SW480 (cell line): ENCODE measurements at regions not wholly inside any gene's neighbourhood (a gene's known extent, or its start where the extent isn't known, plus 50 kb on each side); places are given as distances from the start of the nearest gene placed in this dataset.
"Not testable (repeated sequence)": the region's sequence is repeated elsewhere in the genome, so short reads cannot be mapped to it uniquely, and the experiment has no call there.

Experiments
- DNase-seq: peaks from one replicate; pipeline ENCODE4 v3.0.0-alpha.2; 2016; ENCODE audit warnings: low spot score

DNA sequence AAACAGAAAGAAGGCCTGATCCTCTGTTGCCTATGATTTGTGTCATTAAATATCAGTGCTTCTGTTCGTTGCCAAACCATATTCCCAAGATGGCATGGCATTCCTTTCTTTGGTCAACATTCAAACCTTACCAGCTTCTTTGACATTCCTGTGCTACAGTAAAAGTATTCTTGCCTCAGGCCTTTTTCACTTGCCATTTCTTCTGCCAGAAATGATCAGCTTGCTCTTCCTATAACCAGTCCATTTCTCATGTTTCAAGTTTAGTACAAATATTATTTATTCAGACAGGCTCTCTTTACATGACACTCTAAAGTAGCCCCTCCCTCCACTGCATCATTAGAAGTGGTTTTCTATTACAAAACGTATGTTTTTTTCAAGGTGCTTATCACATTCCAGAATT lies 278.3 kb downstream of the KCNJ2 start:
- no peak for DNase-seq

DNA sequence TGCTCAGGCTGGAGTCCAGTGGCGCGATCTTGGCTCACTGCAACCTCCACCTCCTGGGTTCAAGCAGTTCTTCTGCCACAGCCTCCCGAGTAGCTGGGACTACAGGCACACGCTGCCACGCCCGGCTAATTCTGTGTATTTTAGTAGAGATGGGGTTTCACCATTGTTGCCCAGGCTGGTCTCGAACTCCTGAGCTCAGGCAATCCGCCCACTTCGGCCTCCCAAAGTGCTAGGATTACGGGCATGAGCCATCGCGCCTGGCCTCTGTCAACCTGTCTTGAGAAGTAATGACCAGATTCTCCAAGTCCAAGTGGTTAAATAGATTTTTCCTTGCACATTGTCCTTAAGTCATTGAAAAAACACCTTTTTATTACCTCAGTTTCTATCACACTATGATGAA lies 283.7 kb downstream of the KCNJ2 start:
- not testable (repeated sequence) for DNase-seq

DNA sequence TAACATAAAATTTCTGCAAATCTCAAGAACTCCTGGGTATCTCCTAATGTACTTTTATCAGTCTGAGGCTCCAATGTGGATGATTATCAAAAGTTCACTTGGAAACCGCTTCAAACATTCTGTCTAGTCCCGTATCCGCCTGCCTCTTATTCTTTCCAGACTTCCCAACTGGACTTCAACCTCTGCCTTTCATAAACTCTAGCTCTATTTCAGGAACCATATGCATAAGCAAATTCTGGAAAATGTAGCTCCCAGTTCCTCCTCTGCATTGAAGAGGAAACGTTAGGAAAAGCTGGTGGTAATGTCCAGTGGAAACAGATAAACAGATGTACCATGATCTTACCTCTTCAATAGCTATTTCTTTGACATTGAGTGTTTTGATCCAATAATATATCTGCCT lies 285.0 kb downstream of the KCNJ2 start:
- no peak for DNase-seq

DNA sequence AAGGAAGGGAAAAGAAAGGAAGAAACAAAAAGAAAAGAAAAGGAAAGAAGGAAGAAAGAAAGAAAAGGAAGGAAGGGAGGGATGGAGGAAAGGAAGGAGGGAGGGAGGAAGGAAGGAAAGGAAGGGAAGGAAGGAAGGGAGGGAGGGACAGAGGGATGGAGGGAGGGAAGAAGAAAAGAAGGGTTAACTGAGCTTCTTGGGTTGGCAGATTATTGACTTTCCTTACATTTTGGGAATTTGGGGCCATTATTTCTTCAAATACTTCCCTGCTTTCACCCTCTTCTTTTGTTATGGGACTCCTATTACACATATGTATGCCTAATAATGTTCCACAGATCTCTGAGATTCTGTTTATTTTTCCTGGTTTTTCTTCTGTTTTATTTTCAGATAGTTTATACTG lies 285.6 kb downstream of the KCNJ2 start:
- DNase-seq: no peak

DNA sequence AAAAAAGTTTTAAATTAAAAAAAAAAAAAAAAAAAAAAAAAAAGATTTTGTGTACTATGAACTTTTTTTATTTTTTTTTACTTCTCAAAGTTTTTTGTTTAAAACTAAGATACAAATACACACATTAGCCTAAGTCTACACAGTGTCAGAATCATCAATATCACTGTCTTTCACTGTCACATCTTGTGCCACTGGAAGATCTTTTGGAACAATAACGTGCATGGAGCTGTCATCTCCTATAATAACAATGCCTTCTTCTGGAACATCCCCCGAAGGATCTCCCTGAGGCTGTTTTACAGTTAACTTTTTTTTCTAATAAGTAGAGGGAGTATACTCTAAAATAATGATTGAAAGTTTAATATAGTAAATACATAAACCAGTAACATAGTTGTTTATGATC lies 295.7 kb downstream of the KCNJ2 start:
- DNase-seq: no peak

DNA sequence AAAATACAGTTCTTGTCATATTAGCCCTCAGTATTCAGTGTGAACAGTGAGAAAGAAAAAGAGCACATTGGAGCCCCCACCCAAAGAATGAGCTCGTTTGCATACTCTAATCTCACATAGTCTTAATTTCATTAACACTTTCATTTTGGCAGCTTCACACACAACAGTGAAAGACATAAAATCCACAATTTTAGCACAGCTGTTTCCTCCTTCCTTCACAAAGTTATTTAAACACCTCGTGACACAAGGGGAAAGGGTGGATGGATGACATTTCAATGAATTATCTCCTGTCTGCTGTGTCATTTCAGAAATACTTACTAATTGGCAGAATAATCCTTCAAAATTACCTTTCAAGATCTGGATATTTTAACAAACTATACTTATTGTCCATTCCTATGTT lies 299.3 kb downstream of the KCNJ2 start:
- no peak for DNase-seq

DNA sequence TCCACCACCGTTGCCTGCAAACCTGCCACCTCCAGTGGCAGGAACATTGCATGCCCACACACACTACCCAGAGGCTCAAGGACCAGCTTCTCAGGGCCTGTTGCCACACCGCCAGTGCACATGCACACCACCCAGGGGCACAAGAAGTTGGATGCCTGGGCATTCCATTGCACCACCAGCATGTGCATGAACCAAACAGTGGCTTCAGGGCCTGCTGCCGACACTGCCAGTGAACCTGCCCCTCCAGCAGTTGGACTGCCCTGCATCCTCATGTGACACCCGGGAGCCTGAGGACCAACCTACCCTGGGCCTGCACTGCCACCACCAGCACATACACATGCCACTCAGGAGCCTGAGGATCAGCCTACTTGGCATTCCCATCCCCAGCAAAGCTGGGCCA lies 303.7 kb downstream of the KCNJ2 start:
- no peak for DNase-seq

DNA sequence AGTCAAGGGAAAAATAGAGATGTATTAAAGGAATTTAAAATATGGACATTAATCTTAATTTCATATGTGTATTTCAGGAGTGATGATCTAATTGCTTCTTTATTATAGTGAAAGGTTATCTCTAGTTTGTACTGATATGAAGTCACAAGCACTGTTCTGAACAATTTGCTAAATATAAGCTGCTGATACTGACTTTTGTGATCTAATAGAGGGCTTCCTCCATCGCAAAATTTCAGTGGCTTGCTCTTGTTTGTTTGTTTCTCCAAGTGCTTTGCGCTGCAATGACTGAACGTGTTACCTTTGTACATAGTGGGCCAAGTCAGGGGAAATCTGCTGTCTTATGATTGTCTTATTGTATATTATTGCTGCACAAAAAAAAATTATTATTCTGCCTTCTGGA lies 307.0 kb downstream of the KCNJ2 start:
- no peak for DNase-seq

DNA sequence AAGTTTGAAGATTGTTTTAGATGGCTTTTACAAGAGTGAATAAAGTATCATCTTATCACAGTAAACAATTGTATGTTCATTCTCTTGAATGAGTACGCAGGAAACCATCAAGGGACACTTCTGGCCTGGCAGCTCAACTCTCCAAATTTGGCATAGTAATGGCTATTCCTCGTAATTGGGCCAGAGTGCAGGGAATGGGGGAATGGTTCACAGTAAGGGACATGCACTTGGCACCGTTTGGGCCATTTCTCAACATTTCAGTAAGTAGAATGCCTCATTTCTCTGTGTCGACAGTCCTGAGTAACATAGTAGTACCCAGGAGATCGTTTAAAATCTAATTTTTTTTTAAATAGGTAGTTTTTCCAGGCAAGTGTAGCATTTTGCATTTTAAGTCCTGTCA lies 309.6 kb downstream of the KCNJ2 start:
- no peak for DNase-seq

DNA sequence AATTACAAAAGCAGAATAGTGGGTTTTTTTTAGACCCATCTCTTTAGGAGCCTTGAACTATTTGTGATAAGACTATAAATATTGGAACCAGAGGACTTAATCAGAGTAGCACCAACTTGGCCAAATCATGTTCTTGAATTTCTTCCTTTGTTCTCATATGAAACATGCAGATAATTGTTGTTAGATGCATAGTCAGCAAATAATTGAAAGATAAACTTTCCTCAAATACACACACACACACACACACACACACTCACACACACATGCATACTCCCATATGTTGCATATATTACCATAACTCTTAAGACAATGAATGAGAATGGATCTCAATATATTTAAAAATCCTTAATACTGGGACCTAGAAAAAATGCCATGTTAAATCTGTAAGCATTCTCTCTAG lies 310.4 kb downstream of the KCNJ2 start:
- no peak for DNase-seq

DNA sequence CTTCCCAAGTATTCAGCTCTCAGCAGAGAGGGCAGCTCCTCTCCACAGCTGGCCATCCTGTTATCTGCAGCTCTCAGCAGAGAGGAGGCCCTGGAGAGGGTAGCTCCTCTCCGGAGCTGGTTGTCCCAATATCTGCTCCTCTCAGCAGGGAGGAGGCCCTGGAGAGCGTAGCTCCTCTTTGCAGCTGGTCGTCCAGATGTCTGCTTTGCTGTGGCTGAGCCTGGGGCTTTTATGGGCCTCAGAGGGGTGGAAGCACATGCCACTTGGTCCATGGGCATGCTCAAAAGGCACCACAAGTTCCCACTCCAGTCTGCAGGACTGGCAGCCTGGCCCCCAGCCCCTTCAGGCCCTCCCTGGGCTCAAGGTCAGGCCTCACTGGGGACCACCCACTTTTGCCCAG lies 314.3 kb downstream of the KCNJ2 start:
- no peak for DNase-seq

DNA sequence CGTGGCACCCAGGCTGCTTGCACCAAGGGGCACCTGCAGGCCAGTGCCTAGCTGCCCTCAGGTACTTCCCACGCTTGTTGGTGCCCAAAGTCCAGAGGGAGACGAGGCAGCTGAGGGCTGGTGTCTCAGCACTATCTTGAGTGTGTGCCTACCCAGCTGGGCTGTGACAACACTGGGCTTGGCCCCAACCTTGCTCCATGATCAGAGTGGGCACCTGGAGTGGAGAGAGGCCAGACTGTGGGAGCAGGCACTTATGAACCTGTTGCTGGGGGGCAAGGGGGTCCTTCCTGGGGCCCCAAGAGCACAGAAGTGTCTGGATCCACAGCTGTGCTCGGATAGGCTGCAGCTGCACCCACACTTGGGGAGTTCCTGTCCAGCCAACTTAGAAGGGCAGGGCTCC lies 314.7 kb downstream of the KCNJ2 start:
- DNase-seq: no peak

DNA sequence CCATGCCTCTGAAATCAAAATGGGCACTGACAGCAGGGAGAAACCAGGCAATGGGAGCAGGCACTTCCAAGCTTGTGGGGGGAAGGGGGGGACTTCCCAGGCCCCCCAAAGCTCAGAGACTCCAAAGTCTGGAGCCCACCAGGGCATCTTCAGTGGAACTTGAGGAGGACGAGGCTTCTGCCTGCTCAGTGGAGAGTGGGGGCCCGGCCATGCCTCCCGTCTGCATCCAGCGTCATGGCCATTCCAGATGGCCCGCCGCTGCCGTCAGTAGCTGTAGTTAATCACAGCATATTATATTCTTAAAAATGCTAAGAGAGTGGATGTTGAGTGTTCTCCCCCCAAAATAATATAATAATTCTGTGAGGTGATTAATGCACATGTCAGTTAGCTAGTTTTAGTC lies 315.2 kb downstream of the KCNJ2 start:
- DNase-seq: no peak

DNA sequence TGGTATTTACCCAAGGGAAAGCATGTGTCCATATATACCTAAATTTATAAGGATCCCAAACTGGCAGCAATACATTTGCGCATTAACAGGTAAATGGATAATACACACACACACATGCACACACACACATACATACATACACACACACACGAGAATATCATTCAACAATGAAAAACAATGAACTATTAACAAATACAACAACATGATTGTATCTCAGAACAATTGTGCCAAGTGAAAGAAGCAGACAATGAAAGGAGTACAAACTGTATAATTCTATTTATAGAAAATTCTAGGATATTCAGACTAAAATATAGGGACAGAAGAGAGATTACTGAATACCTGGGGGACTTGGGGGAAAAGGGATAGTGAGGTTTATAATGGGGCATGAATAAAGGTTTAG lies 323.0 kb downstream of the KCNJ2 start:
- no peak for DNase-seq

DNA sequence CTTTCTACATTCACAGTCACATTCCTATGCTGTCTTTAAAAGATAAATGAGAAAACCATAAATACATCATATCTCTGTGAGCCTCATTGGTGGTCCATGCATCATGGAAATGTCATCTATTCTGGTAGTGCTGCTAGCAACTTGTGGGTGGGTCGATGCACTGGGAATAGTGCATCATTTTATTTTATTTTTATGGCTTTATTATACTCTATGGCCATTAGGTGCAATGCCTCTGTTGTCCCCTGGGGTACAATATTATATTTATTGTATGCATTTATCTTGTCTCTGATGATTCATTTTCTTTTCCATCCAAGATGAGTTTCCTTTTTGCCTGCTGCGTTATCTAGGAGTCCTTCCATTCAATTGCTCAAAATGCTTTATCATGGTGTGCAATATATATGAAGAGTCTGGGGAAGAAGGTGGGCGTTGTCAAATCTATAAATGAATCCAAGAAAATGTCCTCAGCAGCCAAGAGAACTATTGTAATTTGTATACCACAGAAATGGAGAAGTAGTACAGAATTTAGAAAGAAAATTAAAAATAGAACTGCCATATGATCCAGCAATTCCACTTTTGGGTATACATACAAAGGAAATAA lies 324.0 kb downstream of the KCNJ2 start:
- DNase-seq: no peak

DNA sequence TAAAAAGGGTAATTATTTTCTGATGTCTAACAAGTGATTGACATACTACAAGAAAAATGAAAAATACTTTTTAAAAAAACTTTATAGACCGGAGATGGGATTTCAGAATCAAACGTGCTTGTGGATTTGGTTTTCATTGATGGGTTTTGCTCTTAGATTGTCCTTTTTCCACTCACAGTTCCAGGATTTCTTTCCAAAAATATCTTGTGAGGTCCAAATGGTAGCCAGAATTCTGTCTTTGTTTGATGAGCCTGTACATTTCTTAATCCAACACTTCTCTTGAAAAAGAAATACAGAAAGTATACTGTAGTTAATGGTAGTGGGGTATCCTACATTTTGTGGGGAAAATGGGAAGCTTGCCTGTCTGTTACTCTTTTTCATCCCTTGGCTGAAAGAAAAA lies 329.3 kb downstream of the KCNJ2 start:
- DNase-seq: no peak

DNA sequence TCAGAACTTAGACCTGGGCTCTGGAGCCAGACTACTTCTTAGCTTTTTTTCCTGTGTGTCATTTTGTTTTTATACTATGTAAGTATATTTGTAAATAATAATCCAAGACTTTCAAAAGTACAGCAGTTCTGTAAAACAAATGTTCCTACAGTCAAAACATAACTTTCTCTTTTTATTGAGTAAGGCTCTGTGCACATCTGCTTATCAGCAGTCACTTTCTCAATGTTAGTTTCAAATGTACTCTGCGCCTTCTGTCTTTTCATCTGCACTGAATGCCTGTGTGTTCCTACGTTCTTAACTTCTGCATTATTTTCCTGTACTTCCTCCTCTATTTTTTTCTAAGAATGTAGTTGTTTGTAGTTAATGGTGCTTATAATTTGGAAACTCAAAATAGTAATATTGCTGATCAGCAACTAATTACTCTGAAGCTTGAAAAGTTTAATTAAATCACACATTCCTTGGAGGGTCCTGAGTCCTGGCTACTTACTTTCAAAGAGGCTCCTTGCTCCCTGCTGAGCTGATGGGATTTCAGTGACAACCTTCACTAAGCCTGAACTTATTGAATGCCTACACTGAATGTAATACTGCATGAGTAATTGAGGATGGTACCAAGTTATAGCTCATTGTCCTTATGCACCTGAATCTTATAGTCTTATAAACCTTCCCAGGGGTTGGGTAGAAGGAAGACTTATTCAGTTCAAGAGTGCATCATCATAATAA lies 329.9 kb downstream of the KCNJ2 start:
- no peak for DNase-seq

DNA sequence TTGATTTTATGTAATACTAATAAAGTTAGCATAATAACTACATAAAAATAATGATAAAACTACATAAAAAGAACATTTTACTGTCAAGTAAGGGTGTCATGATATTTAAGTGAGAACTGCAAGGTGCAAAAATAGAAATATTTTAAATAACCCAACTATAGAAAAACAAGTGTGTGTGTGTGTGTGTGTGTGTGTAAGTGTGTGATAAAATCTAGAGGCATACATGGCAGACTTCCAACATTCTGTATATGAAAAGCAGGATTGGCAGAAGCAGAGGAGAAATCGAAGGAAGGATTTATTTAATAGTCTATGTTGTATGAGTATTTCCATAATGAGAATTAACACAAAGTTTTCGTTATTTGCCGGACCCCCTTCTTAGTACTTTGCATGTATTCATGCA lies 334.1 kb downstream of the KCNJ2 start:
- DNase-seq: no peak

DNA sequence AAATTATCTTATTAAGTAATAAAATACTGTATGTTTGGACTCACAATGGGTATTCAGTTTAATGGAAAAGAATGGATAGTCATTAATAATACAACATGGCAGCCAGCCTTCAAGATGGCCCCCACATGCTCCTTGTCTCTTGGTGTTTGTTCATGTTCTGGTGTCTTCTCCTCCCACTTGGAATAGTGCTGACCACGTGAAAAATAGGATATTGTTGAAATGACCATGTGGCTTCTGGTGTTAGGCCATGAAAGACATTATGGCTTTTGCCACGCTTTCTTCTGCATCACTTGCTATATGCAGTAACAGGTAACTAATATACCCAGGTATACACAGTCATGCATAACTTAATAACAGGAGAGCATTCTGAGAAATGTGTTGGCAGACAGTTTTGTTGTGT lies 341.0 kb downstream of the KCNJ2 start:
- DNase-seq: no peak

DNA sequence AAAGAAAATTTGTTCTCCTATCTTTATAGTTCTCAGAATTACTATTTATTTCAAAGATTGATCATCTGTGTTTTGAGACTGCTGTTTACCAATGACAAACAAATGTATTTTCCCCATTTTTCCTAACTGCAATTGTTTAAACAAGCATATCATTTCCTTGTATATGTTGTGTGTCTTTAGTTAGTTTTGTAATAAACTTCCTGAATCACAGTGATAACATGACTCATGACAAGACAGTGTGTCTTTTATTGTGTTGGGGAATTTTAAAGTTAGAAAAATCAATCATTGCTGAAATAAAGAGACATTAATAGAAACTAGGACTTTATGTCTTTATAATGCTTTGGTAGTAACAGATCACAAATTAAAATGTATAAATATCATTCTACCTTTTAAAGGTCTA lies 348.5 kb downstream of the KCNJ2 start:
- no peak for DNase-seq

DNA sequence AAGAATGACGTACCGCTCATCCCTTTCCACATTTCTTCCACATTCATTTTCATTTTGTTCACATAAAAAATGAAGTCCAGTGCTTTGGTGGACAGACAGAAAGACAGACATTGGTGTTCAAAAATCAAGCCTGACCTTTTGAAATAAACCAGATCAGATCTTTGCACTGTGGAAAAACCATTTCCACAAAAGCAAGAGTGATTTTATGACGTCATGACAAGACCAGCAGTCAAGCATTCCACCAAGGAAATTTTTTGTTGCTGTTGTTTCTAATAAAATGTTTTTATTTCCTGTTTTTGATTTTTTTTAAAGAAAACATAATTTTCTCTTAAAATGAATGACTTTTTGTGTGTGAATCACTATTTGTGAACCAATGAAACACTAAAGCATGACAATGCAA lies 350.0 kb downstream of the KCNJ2 start:
- DNase-seq: no peak

DNA sequence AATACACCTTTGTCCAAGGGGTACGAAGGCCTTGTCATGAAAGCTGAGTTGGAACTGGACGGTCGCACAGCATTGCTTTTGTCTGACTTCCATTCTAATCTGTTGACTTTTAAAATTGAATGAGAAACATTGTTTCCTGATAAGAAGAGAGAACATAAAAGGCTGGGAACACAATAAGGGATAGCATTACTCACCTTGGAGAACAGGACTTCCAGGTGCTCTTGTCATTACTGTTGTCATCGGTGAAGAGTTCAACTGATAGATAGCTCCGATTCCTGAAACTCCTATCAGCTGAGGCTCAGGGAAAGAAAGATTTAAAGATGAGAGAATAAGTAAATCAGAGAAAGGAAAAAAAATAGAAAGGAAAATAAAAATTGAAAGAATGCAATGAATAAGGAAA lies 351.1 kb downstream of the KCNJ2 start:
- no peak for DNase-seq

DNA sequence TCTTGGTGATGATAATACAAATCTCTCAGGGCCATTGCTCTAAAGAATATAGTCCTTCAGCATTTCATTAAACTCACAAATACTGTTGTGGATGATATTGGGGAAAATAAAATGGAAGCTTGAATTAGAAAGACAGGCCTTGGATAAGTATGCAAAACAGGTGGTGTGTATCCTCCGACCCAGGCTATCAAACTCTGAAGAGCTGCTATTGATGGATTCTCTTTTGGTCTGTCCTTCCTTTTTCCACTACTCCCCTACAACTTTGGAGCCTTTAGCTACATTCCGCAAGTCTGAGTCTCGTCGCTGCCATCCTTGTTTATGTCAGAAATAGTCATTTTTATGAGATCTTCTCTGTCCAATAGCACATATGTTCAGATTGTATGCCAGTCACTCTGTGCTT lies 351.6 kb downstream of the KCNJ2 start:
- DNase-seq: no peak

DNA sequence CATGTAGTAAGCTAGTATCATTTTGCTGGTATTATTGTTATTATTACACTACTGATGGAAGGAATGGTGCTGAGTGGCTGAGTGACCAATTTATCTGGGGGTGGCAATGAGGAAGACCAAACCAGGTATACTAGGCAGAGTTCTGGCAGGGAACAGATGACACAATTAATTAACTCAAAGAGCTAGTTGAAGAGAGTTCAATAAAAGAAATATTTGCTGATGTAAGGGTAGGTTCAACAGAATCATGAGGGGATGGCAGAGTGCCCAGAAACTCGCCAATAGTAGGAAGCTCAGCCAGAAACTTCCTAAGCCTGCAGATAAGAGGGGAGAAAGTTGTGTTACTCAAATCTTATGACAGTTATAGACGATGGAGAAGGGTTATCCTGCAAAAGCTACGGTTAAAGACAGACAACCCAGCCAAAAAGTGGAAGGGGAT lies 352.5 kb downstream of the KCNJ2 start:
- DNase-seq: no peak
